Activated CD8-positive, alpha-beta memory T cell treated with anti-CD3 and anti-CD28 coated beads for 48 hours (primary cell): ENCODE measurements at regions not wholly inside any gene's neighbourhood (a gene's known extent, or its start where the extent isn't known, plus 50 kb on each side); places are given as distances from the start of the nearest gene placed in this dataset.

Experiments
- DNase-seq, 3 experiments: peaks; one replicate each; pipeline ENCODE4 v3.0.0-alpha.2; 2020; ENCODE audit warnings: low read depth in 2 of 3, low spot score in 2 of 3

DNA sequence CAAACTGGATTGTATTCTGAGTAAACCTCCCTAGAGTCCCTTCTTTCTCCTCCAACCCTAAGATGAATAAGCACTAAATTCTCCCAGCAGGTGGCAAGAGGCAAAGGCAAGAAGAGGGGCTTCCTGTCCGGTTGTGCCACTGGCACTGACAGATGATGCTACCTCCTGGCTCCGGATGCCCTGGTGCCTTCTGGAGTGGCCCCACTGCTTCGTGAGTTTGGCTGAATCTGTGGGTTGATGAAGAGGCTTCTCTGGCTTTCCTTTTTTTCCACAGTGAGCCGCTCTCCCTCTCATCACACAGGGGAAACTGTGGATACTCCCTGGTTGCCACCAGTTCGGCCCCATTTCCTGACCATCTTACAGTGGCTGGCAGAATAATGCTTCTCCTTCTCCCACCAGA is 404.7 kb downstream of the GALR1 start:
- no peak for DNase-seq

DNA sequence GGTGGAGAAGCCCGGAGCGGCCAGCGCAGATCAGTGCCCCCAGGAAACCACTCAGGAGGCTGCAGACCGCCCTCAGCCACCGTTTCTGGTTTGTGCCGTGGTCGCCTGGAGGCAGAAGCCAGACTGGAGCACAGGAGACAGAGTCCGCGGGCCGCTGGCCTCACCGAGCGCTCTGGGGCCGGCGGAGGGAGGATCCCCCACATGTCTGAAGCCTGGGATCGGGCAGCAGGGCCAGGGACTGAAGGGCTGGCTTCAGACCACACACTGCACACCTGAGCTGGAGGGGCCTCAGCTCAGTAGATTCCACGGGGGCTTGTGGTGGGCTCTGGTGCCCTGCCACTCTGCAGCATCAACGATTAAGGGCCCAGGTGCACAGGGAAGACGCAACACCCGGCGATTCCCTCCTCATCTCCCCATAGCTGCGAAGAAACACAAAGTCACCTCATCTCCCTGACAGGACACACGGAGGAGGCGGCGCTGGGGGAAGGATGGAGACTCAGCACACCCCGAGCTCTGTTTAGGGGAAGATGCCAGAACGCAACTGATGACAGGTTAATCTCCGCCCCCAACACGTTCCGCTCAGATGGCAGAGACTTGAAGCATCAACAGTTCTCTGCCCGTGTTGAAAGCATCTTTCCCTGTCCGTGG is 408.1 kb downstream of the GALR1 start:
- no peak for DNase-seq

DNA sequence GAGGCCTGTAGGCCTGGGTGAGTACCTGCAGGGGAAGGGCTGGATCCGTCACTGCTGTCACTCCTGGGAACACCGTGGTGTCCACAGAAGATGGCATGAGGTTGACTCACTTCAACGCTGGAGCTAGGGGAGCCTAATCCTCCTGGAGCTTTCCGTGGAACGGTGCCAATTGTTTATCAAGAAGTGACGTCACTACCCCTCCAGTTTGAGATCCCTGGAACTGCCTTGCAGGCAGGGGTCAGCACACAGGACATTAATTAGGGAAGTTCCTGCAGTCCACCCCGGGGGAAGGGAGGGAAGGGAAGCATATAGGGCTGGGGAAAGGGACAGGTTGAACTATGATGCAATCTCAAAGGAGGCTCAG is 408.6 kb downstream of the GALR1 start:
- DNase-seq, result no peak

DNA sequence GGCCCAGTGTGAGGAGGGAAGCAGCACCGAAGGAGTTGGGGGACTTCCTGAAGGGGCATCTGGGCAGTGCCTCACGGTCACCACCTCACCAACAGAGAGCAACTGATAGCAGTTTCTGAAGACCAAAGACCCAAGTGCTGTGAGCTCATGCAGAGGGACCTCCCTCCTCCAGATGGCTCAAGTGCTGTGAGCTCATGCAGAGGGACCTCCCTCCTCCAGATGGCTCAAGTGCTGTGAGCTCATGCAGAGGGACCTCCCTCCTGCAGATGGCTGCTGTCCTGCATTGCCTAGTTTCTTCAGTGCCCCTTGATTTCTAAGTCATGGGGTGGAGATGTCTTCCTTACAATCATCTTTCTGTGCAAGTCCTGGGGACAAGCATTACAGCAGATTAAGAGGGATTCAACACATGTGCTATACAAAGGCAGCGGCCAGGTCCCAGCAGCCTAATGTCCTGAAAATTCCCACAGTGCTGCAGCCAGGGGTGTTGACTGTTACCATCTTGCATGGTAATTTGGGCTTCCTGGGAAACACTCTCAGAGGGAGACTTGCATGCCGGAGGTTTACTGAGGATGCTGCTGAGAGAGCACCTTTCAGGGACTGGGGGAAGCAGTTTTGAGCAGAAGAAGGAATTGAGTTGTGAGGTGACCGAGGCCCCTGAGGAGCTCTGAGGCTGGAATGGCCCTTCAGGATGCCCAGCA is 409.3 kb downstream of the GALR1 start:
- no peak for DNase-seq

DNA sequence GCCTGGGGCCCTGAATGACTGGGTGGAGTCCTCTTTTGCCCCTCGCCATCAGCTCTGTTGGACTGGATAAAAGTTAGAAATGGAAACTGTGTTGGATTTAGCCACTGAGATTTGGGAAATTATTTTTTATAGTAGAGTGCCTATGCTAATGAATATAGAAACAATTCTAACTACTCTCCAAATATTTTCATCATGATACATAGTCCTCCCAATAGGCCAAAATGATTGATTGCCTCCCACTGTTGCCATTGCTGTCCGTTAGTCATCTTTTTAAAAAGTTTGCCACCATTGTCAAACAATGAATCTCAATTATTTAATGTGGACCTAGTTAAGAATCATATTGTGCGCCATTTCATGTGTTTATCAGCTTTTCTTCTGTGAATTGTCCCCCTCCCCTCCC is 417.0 kb downstream of the GALR1 start:
- no peak for DNase-seq

DNA sequence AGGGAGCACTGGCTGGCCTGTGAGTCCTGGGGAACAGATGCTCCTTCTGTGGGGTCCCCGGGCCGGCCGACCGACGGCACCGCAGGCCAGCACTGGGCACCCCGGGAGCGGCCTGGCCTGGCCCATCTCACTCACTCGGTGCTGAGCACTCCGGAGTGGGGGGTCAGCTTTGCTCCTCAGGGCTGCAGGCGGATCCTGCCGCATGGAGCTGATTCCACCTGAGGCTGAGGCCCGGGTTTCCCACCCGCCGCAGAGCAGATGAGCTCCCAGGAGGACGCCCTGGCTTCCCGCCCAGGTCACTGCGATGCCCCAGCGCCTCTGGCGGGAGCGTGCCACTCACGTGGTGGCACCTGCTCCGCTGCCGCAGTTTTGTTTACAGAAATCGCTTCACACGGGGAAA is 418.6 kb downstream of the GALR1 start:
- DNase-seq, result no peak

DNA sequence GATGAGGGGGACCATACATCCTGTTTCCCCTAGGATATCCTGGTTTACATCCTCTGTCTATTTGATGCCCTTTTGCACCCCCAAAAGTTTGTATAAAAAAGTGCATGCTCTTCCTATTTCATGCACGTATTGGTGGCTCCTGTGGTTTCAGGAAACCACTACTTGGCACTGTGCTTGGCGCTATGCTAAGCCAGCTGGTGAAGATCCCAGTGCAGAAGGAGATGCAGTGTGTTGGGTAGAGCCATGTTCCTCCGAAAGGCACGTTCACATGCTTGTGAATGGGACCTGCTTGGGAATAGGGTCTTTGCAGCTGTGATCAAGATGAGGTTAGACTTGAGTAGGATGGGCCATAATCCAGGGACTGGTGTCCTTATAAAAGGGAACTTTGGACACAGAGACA is 419.7 kb downstream of the GALR1 start:
- no peak for DNase-seq

DNA sequence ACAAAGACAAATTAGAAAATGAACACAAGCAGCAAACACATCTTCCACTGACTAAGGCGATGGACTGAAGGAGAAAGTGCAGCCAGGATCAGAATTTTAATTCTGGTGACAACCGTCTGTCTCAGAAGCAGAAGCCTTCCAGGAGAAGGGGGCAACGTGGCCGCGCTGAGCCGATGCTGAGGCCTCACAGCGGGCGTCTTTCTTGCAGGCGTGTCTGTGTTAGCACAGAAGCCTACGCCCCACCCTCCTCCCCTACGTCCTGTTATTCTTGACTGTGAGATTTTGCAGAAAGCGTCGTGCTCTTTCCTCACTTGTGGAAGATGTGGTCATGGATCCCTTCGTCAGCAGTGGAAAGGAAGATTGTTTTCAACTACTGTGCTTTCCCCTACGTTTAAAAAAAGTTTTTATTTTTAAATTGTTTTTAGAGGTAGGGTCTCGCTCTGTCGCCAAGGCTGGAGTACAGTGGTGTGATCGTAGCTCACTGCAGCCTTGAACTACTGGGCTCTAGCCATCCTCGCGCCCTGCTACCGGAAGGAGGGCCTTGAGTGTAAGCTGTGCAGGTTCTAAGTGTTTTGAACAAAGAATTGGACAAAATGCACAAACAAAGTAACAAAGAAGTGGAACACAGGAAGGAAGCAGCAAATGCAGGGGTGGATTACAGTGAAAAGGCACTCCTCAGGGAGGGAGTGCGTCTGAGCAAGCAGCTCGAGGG is 422.0 kb downstream of the GALR1 start:
- no peak for DNase-seq

DNA sequence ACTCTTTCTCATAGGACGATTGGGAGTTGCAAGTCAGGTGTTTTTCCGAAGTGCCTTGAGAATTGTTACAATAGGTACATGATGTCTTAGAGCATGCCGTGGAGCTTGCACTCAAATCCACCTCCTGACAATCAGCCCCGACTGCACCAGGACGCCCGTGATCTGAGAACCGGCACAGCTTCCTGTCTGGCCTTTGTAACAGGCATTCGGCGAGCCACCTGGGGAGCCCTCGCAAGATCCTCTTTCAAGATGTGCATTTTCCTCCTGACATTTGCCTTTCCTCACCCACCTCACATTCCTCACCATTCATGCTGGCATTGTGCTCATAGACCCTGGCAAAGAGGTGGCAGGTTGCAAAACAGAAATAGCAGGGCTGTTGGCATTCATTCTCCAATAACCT is 427.3 kb downstream of the GALR1 start:
- no peak for DNase-seq

DNA sequence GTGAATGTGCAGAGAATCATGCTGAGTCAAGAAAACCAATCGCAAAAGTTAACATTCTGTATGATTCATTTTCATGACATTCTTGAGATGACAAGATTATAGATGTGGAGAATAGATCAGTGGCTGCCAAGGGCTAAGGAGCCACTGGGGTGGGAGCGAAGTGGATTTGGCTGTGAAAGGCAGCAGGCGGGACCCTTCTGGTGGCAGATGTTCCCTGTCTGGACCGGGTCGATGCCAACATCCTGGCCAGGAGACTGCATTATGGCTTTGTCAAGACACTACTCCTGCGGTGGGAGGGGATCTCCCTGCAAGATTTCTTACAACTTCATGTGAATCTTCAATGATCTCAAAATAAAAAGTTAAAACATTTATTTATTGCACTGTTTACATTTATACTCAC is 427.9 kb downstream of the GALR1 start:
- no peak for DNase-seq

DNA sequence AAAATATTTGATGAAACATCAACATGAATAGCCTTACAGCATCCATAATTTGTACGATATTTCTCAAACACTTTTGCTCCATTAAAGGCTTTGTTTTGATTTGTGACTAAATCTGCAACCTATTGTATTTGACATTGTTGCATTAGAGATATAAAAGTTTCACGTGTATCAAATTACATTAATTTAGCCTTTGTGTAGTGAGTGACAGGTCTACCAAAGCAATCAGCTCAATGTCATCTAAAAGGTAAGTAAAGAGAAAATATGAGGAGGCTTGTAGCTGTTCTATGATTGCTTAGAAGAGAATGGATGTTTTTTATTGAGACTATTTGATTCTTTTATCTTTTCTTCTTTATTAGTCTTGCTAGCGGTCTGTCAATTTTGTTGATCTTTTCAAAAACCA is 430.2 kb downstream of the GALR1 start:
- no peak for DNase-seq

DNA sequence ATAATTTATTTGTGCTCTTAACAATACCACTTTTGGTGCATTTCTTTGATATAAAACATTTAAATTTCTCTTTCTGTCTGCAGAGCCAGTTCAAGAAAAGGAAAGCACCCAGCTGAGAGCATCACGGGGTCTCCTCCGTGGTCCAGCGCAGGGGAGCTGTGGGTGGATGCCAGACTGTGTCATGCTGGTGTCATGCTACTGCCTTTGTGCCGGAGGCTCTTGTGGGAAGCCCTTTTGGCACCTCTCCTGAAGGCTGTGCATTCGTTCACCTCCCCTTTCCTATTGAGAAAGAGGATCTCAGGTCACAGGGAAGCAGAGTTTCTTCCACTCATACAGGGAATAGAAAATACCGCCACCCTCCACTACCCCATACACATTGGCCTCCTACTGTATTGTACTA is 450.4 kb downstream of the GALR1 start:
- no peak for DNase-seq

DNA sequence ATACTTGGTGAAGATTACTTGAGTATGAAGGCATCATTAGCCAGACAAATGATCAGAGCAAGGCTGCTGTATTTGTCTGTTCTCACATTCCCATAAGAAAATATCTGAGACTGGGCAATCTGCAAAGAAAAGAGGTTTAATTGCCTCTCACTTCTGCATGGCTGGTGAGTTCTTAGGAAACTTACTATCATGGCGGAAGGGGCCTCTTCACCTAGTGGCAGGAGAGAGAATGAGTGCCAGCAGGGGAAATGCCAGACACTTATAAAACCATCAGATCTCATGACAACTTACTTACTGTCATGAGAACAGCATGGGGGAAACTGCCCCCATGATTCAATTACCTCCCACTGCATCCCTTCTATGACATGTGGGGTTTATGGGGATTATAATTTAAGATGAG is 452.3 kb downstream of the GALR1 start:
- DNase-seq, result no peak

DNA sequence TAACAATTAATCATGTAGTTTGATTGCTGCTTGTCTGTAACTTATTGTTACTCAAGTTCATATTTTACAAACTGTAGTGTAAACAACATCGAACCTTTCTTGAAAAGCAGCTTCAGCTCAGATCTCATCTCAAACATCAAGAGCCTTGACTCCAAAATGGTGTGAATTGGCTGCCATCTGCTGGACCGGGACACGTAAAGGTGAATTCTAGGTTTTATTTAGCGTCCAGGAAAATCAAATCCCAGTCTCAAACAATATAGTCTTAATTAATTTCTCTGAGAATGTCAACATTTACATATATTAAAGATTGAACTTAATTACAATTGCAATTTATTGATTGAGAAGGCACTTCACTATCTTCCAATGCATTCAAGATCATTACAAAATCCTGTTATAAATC is 453.0 kb downstream of the GALR1 start:
- no peak for DNase-seq

DNA sequence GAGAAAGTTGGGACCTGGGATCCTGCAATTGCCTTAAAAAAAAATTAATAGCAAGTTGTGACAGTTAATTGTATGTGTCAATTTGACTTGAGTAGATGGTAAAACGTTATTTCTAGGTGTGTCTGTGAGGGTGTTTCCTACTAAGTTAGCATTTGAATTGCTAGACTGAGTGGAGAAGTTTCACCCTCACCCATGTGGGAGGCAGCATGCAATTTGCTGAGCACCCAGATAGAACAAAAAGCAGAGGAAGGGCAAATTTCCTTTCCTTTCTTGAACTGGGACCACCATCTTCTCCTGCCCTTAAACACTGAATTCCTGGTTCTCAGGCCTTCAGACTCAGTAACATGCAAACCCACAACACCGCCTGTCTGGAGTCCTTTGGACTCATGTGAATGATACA is 455.7 kb downstream of the GALR1 start:
- DNase-seq, result no peak

DNA sequence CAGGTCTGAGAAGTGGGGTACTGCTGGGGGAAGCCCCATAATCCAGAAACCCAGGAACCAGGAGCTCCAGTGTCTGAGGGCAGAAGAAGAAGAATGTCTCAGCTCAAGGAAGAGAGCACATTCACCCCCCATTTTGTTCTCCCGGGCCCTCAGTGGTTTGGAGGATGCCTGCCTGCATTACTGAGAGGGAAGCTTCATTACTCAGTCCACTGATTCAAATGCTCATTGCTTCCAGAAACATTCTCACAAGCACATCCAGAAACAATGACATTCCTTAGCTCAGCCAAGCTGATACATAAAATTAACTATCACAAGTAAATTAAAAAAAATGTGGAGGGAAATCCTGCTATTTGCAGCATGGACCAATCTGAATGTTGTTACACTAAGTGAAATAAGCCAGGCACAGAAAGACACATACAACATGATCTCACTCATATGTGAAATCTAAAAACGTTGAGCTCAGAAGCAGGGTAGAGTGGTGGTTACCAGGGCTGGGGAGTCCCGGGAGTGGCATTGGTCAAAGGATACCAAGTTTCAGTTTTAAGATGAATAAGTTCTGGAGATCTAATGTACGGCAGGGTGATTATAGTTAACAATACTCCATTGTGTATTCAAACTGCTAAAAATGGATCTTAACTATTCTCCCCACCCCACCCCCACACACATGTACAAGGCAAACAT is 459.3 kb downstream of the GALR1 start:
- no peak for DNase-seq

DNA sequence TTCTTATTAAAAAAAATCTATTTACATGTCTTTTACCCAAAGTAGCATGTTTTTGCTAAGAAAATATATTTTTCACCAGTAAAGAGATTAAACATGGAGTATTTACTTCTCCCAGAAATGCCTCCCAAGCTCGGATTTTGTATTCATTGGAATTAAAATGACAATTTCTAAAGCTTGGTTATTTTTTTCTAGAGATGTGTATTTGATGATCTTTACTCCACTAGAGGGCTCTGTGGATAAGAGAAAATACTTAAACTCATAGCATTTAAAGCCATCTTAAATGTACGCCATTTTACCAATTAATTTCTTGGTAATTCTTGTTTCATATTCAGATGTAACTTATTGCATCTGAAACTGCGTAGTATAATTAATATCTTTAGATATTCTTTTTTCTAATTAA is 461.4 kb downstream of the GALR1 start:
- DNase-seq, result no peak

DNA sequence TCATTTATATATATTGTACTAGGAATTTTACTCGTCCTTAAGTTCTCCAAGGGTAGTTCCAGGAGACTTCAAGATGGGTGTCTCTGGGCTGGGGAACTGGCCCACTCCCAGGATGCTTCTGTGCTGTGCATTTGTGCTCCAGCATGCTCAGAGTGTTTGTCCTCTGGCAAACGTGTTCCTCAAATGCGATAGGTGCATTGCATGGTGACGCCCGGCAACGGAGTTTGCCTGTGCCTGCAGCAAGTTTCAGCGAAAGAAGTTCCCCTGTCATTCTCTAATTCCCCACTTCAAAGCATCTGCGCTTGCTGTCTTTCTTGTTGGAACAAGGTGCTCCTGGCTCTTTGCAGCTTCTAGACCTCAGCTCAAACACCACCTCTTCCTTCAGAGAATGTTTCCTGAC is 465.1 kb downstream of the GALR1 start:
- no peak for DNase-seq

DNA sequence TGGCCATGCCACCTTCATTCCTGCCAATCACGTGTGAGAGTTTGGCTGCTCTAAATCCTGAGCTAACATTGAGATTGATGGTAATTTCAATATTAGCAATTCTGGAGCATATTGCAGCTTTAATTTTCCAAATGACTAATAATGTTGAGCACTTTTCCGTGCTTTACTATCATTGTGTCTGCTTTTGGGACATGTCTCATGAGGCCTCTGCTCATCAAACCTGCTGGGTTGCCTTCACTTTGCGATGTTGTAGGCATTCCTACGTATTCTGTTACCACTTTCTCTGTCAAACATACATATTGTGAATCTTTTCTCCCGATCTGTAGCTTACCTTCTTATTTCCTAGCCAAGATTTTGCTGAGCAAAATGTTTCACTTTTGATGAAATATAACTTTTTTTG is 466.6 kb downstream of the GALR1 start:
- no peak for DNase-seq

DNA sequence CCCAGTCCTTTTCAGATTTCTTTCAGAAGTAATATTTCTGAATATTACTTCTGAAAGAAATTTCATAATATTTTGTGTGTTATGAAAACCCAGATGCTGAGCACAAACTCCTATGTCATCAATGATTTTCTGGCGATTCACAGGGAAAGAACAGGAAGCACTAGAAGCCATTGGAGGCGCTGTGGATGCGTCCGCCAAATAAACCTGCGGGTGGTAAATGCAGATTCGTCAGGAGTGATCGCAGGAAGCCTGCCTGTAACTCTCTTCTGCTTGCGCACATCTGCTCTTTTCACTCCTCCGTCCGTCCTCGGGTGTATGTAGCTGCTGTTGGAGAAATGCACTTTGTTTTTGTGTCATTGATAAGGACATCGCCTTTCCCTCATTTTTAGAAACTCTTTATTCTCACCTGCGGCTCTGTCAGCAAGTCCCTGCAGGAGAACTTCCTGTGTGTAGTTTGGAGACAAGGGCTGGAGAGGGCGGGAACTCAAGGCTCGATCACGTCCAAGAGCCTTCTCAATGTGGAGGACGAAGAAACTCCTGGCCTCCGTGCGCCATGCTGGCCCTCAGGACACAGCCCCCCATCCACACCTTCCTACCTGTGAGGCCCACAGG is 483.8 kb downstream of the GALR1 start:
- DNase-seq, result no peak

DNA sequence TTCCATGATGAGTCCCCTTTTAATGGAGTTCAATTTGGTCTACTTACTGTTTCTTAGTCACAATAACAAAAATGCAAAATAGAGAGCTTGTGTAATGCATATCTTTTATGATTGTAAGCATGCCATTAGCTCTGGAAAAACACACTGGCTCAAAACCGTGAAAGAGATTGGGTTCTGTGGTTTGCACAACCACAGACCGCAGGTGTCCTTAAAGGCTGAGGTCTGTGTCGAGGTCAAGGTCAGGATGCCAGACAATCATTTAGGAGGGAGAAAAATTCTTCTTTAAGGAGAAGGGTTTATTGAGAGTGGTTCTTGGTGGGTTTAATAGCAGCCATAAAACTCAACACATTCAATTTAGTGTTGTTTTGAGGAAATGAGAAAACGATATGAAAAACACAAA is 487.2 kb downstream of the GALR1 start:
- DNase-seq, result no peak

DNA sequence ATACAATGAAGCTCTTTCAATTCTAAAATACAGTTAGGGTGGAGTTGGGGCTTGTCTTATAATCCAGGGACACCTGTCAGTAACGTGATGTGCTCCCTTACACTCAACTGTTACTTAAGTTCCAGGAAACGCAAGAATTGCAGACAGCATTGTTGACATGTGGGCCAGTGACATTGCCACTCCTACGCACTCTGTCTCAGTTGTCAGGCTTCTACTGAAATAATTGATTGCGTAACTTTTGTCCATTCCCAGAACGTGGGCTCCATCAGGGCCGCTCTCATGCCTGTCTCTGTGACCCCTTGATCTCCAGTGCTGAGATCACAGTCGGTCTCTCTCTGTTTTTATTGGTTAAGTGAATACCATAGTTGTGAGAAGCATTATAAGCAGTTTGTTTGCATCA is 487.8 kb downstream of the GALR1 start:
- DNase-seq, result no peak
